HG02623 (cell line): ENCODE measurements at regions not wholly inside any gene's neighbourhood (a gene's known extent, or its start where the extent isn't known, plus 50 kb on each side); places are given as distances from the start of the nearest gene placed in this dataset.

Source experiments
- ATAC-seq: cut with Tn5 transposase; IDR thresholded peaks from one replicate; pipeline ENCODE4 v1.9.1; 2021; ENCODE audit warnings: moderate library complexity; ENCODE audit not compliant: unreplicated experiment

DNA sequence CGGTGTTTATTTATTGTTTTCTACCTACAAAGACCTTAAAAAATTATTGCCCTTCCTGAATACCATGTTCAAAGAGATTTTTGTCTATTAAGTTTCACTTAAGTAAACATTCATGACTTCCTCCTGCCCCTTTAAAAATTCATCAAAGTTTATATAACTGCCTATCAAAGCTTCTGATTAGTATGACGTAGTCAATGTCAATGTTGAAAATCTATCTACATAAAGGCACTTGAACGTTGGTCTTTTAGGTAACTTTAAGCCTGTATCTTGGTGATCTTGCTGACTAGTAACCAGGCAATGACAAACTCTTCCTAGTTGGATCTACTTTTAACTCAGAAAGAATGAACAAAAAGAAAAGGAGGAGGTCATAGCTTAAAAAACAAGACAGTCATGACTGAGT, 97.2 kb downstream of the MAIP1 start:
- ATAC-seq = no peak

DNA sequence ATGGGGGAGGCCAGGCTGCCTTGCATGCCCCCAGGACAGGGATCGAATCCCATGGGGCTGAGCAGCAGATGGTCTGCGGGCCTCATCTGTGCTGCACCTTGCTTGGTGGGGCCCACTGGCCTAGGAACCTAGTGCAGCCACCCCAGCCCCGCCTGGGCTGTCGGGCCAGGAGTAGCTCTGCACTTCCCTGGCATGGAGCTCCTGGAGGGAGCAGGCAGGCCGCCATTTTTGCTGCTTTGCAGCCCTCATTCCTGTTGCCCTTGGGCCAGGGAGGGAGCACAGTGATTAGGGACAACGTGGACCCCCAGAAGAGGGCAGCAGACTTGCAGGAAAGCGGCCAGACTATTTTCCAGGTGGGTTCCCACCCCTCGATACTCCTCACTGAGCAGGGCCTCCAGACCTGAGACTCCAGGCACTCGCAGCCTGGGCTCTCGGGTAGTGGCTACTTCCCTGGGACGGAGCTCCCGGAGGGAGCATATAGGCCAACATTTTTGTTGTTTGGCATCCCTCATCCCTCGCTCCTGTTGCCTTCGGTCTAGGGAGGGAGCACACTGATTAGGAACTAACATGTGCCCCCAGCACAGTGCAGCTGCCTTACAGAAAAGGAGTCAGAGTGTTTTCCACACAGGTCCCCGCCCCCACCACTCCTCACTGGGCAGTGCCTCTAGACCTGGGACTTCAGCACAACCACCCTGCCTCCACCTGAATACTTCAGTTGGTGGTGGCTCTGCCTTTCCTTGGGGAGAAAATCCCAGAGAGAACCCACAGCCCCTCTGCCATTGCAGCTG, 99.5 kb downstream of the MAIP1 start:
- ATAC-seq = no peak

DNA sequence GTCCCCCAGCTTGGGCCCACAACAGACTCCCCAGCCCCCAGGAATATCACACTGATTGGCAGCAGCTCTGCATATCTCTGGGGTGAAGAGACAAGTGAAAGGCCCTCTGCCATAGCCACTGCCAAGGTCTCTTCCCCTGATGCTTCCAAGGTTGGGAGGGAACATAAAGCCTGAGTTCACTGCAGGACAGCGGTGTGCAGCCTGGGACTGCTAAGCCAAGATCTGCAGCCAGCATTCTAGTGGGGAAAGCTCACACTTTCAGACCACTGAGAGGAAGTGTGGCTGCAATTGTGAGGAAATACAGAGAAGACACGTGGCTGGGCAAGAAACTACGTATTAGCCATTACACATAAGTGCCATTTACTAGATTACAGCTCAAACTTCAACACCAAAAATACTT, 100.7 kb downstream of the MAIP1 start:
- ATAC-seq = no peak

- no peak for ATAC-seq
These were observed 107.8 kb downstream of the MAIP1 start for GRCh38 chr2:200063155-200063554.

DNA sequence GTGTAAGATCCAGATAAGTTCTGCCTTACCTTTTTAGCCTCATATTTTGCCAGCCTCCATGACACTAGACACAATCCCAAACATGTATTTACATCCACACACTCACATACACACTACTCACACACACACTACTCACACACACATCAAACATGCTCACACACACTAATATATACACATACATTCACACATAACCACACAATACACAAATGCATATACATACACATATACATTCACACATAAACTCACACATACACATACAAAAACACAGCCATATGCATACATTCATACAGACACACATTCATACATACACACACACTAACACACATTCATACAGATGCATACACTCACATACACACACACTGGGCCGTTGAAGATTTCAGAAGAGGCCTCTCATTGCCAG, 109.5 kb downstream of the MAIP1 start:
- no peak for ATAC-seq

DNA sequence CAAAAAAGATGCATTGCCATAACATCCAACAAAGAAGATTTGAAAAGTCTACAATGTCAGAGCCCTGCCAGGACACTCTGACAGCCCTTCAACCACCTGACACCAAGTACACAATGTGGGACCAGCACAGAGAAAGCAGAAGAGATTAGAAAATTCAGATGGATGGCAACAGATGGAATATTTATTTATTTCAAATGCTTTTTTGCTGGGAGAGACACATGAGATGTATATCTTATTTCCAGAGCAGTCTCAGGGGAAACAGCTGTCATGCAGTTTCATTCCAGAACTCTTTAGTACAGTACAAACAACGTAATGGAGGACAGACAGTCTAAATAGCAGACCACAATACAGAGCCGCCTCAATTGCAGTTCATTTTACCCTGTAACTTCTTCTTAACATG, 110.1 kb downstream of the MAIP1 start:
- ATAC-seq = no peak

DNA sequence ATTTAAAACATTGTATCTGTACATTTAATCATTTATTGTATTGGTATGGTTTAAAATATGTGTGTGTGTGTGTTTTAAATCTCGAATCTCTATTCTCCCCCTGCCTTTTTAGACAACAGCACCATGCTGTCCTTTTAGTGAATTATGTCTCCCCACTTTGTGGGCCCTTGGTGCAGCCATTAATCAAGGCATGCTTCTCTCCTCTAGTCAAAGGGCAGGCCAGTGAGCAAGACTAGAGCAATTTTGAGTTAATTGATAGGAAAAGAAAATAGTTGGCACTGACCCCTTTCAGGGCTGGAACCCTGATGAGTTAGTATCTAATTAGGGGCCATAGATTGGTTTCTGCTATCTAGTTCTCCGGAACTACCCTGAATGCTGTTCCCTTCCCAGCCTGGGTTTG, 111.0 kb downstream of the MAIP1 start:
- ATAC-seq = no peak

- ATAC-seq = no peak
These were observed 113.3 kb downstream of the MAIP1 start for GRCh38 chr2:200068642-200069041.

- no peak for ATAC-seq
These were observed 121.8 kb downstream of the MAIP1 start for GRCh38 chr2:200077210-200077650.

GRCh38 chr2:200077838-200078237, 122.5 kb downstream of the MAIP1 start:
- ATAC-seq = no peak

DNA sequence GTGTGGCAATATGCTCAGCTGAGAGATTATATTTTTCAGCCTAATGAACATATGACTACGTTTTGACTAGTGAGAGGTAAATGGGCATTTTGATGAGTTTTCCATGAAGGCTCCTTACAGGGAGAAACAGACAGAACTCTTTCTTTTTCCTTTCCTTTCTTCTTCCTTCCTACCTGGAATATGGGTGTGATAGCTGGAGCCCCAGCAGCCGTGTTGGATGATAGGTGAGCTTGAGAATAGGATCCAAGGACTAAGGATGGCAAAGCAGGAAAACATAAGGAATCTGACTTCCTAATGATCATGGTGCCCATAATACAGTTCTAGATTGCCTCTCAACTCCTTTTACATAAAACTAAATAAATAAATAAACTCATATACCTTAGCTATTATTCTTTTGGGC, 124.0 kb downstream of the MAIP1 start:
- ATAC-seq = no peak

- no peak for ATAC-seq
These were observed 125.9 kb downstream of the MAIP1 start for GRCh38 chr2:200081236-200081635.

- ATAC-seq = no peak
These were observed 126.4 kb downstream of the MAIP1 start for GRCh38 chr2:200081811-200082210.

DNA sequence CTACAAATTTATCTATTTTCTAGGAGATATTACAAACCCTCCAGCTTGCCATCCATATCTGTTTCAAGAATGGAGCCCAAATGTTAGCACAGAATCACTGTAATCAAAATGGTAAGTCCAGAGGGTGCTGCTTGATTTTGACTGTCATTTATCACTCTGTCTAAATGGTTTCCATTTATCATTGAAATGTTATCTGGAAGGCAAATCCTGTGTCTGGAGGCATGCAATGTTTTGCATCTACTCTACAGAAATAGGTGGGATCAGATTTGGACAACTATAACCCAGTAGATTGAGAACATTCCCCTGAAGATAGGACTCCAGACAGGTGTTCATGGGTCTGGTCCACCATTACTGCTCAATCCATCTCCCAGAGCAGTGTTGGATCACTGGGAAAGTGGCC, 128.7 kb downstream of the MAIP1 start:
- no peak for ATAC-seq

DNA sequence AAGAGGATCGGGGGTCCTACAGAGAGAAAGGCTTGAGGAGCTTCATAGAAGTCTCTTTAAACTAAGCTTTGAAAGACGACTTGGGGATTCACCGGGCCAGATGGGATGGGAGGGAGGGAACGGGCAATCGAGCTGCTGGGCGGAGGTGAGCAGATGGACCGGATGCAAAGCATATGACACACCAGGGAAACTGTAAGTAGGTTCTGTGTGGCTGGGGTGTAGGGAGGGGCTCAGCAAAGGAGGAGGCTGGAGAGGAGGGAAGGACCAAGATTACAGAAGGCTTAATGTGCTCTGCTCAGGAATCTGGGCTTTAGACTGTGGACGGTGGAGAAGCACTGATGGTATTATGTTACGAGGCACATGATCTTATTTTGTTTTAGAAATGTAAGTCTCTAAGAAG, 131.5 kb downstream of the MAIP1 start:
- ATAC-seq = no peak

GRCh38 chr2:200087451-200087850, 132.1 kb downstream of the MAIP1 start:
- ATAC-seq = no peak

GRCh38 chr2:200089040-200089755, 133.8 kb downstream of the MAIP1 start:
- no peak for ATAC-seq

DNA sequence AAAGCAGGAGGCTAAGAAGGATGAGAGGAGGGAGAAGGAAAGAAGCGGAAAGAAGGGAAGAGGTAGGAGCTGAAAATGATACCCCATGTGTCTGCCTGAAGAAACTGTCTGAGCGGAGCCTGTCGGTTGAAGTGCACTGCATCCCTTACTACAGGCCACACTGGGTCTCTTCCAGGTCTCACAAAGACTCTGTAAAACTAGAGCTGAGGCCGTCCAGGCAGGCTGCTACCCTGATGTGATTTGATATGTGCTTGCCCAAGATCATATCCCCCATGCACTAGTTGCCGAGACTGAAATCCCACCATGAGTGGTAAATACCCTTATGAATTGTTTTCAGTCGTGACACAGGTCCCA, 134.4 kb downstream of the MAIP1 start:
- ATAC-seq = no peak

DNA sequence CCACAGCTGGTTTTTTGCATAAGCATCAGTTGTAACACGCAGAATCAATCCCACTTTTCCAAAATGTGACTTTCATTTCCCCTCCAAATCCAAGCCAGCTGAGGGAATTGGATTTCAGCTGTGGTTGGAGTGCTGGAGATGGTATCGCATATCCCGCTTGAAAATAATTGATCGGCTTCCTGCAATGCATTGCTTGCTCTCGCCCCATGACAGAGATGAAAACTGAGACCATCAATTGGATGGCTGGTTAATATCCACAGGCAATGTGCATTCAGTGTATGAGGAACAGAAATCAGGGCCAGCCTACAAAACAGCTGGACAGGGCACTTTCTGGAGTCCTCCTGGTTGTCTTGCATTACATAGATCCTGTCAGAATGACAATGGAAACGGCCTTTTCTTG, 135.3 kb downstream of the MAIP1 start:
- ATAC-seq = no peak

DNA sequence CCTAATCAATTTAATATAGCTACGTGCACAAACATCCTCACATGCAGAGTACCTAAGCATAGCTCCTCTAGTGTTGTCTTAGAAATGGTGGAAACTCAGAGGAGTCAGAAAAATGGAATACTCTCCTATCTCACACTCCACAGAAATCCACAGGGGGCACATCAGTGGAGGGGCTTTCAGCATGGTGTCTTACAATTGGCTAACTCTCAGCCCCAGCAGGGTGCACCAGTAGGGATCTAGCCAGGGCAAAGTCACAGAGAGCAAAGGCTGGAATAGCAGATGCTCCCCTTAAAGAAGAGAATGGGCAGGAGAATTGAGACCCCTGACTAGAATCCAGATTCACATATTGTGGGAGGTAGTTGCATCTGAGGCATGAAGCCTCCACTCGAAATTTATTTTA, 135.7 kb downstream of the MAIP1 start:
- no peak for ATAC-seq

DNA sequence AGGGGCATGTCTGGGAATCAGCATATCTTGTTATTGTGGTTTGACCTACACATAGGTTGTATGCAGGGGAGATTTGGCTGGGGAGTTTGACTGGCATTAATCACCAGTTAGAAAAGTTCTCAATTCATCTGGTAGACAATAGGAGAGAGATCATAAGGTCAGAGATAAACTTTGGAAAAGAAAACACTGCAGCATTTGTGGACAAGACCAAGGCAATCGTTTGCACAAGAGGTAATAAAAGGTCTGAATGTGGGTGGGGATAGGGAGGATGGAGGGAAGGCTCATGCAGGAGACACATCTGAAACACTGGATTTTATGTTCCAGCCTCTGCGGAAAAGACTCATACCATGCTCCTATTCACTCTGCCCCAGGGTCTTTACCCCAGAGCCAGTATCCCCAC, 136.9 kb downstream of the MAIP1 start:
- no peak for ATAC-seq

- ATAC-seq = no peak
These were observed 140.1 kb downstream of the MAIP1 start for GRCh38 chr2:200095436-200095835.

- ATAC-seq = no peak
These were observed 143.9 kb downstream of the MAIP1 start for GRCh38 chr2:200099256-200099655.
